RPMI8226 (cell line): ENCODE measurements at regions not wholly inside any gene's neighbourhood (a gene's known extent, or its start where the extent isn't known, plus 50 kb on each side); places are given as distances from the start of the nearest gene placed in this dataset.

Experiments
- DNase-seq: peaks from one replicate; pipeline ENCODE4 v3.0.0-alpha.2; 2015

GRCh38 chr11:69545976-69546617, 64.6 kb downstream of the LINC01488 start:
- DNase-seq, result no peak

- peak; percentile 30 for DNase-seq
These were observed 65.4 kb downstream of the LINC01488 start for GRCh38 chr11:69546735-69547370.

GRCh38 chr11:69550846-69551245, 69.4 kb downstream of the LINC01488 start:
- no peak for DNase-seq

GRCh38 chr11:69551963-69552362, 70.5 kb downstream of the LINC01488 start:
- no peak for DNase-seq

GRCh38 chr11:69552951-69553350, 71.5 kb downstream of the LINC01488 start:
- DNase-seq, result no peak

- DNase-seq, result no peak
These were observed 72.2 kb downstream of the LINC01488 start for GRCh38 chr11:69553416-69554357.

- no peak for DNase-seq
These were observed 73.4 kb downstream of the LINC01488 start for GRCh38 chr11:69554849-69555248.

GRCh38 chr11:69557266-69557665, 75.8 kb downstream of the LINC01488 start:
- DNase-seq, result no peak

GRCh38 chr11:69558519-69558941, 77.1 kb downstream of the LINC01488 start:
- DNase-seq, result no peak

GRCh38 chr11:69559181-69559580, 77.7 kb downstream of the LINC01488 start:
- no peak for DNase-seq

- no peak for DNase-seq
These were observed 78.8 kb downstream of the LINC01488 start for GRCh38 chr11:69560141-69560790.

- no peak for DNase-seq
These were observed 78.7 kb upstream of the CCND1 start for GRCh38 chr11:69562302-69562701.

GRCh38 chr11:69562816-69563215, 78.1 kb upstream of the CCND1 start:
- DNase-seq, result no peak

- DNase-seq, result no peak
These were observed 77.7 kb upstream of the CCND1 start for GRCh38 chr11:69563306-69563705.

- DNase-seq, result no peak
These were observed 76.8 kb upstream of the CCND1 start for GRCh38 chr11:69563946-69564775.

- DNase-seq, result no peak
These were observed 75.0 kb upstream of the CCND1 start for GRCh38 chr11:69566001-69566400.

GRCh38 chr11:69567951-69568808, 72.8 kb upstream of the CCND1 start:
- DNase-seq, result no peak

GRCh38 chr11:69568809-69569097, 72.2 kb upstream of the CCND1 start:
- no peak for DNase-seq

GRCh38 chr11:69569306-69570200, 71.4 kb upstream of the CCND1 start:
- no peak for DNase-seq

GRCh38 chr11:69572233-69572860, 68.6 kb upstream of the CCND1 start:
- DNase-seq, result no peak
